GM12875 (cell line): ENCODE measurements at regions not wholly inside any gene's neighbourhood (a gene's known extent, or its start where the extent isn't known, plus 50 kb on each side); places are given as distances from the start of the nearest gene placed in this dataset.

ENCODE experiments used
- H3K4me3 ChIP-seq: one replicate; pipeline ENCODE4 v1.5.1; 2011; ENCODE audit warnings: low read depth, low read length, control low read depth
- CTCF ChIP-seq: IDR thresholded peaks from 2 replicates; pipeline ENCODE4 v1.5.1; 2011; ENCODE audit warnings: low read depth, mild to moderate bottlenecking, control low read depth, inconsistent platforms, low read length, moderate library complexity, borderline replicate concordance; ENCODE audit not compliant: insufficient read depth

- no peak for TF ChIP-seq CTCF
Observed at GRCh38 chr20:53753880-53754459, 160.3 kb upstream of the ZNF217 start.

GRCh38 chr20:53752971-53753879 lies 159.6 kb upstream of the ZNF217 start:
- no peak overlapping the region for H3K4me3 ChIP-seq
- no peak for TF ChIP-seq CTCF

More at GRCh38 chr20:53753880-53754459, 160.3 kb upstream of the ZNF217 start:
- H3K4me3 ChIP-seq, result no peak overlapping the region

GRCh38 chr20:53752583-53752970 lies 158.9 kb upstream of the ZNF217 start:
- H3K4me3 ChIP-seq, result no peak overlapping the region
- TF ChIP-seq CTCF, result no peak

GRCh38 chr20:53751620-53752318 lies 158.1 kb upstream of the ZNF217 start:
- TF ChIP-seq CTCF, result no peak
- no peak overlapping the region for H3K4me3 ChIP-seq

GRCh38 chr20:53750827-53751619 lies 157.4 kb upstream of the ZNF217 start:
- no peak overlapping the region for H3K4me3 ChIP-seq
- no peak for TF ChIP-seq CTCF

GRCh38 chr20:53749499-53749898 lies 155.9 kb upstream of the ZNF217 start:
- no peak overlapping the region for H3K4me3 ChIP-seq
- no peak for TF ChIP-seq CTCF
